ENCODE measurements at regions not wholly inside any gene's neighbourhood (a gene's known extent, or its start where the extent isn't known, plus 50 kb on each side); places are given as distances from the start of the nearest gene placed in this dataset.

GRCh38 chr13:85170372-85170771, 628.8 kb downstream of the SLITRK6 start:
- TF ChIP-seq POLR2A (IDR thresholded peaks at IDR 0.05) (no peak), CTCF (IDR thresholded peaks at IDR 0.05 in 4 of 5, conservative IDR thresholded peaks at IDR 0.05 in 1 of 5) (no peak)
